8988T (cell line): ENCODE measurements at regions not wholly inside any gene's neighbourhood (a gene's known extent, or its start where the extent isn't known, plus 50 kb on each side); places are given as distances from the start of the nearest gene placed in this dataset.

Experiments
- DNase-seq: peaks from one replicate; pipeline ENCODE4 v3.0.0; 2011

DNA sequence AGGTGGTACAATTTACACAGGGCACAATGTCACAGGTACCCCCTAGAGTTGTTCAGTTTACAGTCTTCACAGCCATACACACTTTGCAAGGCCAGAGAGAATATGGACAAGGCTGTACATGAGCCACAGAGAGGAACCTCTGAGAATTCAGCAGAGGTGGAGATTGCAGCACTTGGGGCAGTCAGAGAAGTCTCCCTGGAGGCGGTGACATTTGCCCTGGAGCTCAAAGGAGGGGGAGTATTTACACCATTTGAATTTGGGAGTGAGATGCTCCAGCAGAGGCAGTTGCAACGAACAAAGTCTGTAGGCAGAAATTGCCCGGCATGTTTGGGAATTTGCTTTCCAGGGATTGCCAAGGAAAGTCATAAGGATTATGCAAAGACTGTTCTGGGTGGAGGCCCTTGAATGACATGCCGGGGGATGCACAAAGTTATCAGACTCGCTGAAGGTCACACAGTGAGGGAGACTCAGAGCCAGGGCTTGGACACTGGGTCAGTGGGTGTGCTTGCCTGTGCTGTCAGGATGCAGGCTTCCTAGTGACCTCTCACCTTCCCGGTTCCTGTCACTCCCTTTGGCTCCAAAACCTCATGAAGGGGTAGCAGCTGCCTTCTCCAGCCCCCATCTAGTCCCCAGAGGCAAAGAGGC lies 160.7 kb upstream of the PCBD1 start:
- DNase-seq: no peak

DNA sequence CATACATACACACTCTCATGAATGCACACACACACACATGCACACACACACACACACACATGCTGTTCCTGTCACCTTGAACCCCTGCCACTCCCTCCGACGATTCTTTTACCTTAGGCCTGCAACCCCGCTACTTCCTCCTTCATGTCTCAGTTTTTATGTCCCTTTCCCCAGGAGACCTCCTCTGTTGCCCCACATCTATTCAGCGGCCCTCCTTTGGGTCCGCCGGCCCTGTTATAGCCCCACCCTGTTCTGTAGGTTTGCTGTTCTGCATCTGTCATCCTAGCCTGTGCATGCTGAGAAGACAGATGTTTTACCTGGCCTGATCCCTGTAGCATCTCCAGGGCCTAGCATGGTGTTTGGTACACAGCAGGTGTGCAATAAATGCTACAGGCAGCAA lies 161.6 kb upstream of the PCBD1 start:
- no peak for DNase-seq

DNA sequence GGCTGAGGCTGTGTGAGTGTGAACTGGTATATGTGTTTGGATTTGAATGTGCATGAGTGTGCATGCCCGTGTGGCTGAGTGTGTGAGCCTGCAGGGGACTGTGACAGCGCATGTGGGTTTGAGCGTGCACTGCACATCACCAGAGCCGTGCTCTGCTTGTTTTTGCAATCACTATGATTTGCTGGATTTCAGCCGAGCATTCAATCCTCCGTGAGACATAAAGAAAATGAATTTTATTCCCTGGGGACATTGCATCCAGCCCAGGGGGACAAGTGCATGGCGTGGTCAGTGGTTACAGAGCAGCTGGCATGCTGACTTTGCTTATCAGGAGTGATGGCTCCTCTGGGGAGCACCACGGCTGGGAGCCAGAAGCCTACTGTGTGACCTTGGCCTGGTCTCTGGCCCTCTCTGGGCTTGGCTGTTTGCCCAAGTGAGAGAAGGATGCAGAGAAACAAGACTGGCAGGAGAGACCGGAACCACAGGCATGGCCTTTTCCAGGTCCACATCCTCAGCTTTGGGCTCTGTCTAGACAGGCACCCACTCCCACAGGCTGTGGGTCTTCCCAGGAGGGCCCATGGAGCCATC lies 160.2 kb upstream of the UNC5B start:
- no peak for DNase-seq

DNA sequence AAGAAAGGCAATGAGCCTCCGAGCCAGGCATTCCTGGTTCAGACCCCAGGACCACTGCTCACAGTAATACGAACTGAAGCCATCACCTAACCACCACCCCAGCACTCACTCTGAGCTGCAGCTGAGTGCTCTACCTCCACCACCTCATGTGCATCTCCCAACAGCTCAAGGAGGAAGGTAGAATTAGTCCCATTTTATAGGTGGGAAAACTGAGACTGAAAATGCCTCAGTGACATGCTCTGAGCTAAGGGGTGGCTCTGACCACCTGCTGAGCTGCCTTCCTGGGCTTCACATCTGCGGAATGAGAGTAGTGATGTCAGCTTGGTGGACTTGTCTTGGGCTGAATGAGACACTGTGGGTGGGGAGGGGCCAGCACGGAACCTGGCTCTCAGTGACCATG lies 159.7 kb upstream of the UNC5B start:
- no peak for DNase-seq

DNA sequence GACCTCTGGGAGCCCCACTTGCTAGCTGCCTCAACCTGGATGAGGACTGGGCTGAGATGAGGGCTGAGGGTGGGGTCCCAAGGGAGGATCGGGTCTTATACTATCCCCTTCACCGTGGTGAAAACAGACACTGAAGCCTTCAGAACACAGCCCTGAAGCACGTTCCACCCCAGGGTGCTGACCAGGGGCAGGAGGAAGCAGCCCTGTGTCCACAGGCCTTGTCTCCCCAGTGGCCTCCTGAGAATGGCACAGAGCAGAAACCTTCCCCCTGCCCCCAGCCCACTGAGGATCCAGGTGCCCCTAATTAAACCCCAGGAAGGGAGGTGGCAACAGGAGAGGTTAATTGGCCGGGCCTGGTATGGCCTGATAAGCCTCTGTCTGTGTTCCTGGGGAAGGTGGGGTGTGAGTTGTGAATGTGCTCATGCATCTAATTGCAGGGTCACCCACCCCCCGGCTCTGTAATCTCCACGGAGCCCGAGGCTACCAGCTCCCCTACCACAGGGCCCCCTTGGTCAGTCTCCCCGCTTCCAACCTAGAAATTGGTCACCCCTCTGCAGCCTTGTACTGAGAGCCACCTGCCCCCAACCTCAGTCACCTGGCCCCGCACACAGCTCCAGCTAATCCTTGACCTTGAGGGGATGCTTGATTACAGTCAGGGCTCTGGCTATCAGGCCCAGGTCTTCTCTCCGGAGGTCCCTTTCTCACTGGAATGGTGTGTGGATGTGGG lies 159.0 kb upstream of the UNC5B start:
- DNase-seq: no peak

DNA sequence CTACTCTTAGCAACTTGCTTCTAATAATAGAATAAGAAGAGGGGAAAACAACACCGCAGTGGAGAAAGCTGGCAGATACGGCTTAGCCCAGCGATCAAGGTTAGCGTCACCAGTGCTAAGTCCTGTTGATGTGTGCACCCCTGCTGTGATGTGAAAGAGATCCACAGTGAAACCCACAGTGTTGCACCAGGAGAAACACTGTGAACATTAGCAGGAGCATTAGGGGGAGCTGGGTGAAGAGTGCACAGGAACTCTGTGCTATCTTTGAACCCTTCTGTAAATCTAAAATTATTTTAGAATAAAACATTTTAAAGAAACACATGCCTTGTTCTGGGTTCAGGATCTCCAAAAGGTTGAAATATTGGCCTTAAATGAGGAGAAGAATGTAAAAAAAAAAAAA lies 154.1 kb upstream of the UNC5B start:
- DNase-seq: no peak

DNA sequence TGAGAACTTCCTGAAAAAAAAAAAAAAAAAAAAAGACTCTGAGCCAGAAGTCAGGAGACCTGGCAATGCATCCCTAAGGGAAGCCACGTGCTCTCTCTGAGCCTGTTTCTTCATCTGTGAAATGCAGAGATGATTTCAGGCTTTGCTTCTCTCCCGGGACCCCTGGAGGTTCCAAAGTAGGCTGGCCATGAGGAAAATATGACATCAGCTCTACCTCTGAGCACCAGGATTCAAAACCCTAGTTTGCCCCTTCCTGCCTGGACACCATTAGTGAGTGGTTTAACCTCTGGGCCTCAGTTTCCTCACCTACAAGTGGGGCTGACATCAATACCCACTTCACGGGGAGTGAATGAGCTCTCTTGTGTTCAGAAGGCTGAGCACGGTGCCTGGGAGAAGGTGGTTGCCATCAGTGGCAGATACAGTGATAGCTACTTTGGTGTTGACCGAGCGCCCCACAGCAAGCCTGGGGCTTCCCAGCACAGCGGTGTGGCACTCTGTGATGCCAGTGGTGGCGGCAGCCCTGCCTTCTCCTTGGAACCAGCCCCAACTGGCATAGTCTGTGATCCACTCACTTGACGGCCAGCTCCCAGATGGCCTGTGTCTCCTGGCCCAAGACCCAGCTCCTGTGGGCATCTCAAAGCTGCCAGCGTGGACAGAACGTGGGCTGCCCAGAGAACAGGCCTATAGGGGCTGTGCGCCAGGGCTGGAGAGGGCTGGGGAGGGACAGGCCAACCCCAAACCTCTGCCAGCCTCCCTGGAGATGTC lies 153.1 kb upstream of the UNC5B start:
- no peak for DNase-seq

DNA sequence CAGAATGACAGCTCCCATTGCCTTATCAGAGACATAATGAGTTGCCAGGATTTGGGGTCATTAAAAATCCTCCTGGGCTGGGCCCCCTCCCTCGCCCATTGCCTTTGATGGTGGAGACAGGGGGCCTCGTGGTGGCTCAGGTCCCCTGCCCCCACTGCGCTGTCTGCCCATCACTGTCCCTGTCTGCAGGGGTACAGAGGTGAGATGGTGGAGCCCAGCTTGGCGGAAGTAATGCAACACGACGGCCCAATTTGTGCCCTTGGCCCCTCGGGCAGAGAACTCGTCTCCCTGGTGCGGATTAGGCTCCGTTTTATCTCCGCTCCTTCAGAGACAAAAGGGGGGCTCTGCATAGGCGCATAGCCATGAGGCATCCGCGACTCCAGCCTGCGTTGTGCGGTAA lies 152.4 kb upstream of the UNC5B start:
- no peak for DNase-seq

DNA sequence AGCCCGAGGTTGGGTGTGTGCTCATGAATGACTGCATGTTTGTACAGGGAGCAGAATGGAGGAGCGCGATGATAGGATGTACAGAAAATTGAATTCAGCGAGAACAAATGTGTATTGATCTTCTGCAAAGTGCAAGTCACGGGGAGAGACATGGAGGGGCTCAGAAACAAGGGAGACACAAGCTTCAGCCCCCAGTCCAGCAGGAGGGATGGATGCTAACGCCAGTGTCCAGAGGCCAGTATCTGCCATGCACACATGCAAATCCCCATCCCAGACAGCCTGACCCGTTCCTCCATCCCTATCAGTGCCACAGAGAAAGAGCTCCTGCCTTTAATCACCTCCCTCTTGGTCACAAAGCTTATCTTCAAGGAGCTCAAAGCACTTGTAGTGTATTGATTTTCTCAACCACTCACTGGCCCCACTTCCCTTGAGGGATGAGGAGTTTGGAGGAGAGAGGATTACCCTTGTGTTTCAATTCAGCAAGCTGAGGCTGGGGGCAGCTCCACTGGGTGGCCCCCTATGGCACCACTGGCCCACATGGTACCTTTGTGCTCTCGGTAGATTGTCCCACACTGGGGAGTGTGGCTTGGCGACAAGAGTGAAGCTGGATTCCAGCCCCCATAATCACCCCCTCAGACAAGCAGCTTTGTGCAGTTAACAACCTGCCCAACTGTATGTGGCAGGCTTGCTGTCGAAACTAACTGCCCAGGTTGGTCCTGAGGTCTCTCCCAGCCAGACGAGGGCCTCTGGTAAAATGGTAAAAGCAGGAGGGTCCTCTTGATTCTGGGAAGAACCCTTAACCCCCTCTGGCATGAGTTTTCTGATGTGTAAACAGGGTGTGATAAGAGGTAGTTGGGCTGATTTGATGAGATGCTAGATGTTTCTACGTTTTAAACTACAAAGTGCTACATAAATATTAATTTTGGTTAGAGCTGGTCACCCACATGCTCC lies 151.6 kb upstream of the UNC5B start:
- no peak for DNase-seq

DNA sequence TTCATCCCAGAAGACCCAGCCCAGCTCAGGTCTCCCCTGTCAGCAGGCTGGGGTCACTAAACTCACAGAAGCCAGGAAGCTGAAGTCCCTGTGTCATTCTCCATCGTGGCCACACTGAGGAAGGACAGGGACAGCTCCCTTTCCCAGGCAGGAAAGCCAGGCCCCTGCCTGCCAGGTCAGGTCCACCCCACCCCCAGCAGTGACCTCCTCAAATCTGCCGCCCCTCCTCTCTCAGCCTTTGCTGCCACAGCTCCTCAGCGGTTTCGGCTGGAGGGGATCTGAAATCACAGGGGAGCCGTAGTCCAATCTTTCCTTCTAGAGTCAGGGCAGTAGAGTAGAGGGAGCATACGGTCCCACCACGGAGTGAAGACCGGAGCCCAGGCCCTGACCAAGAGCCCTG lies 150.9 kb upstream of the UNC5B start:
- no peak for DNase-seq

DNA sequence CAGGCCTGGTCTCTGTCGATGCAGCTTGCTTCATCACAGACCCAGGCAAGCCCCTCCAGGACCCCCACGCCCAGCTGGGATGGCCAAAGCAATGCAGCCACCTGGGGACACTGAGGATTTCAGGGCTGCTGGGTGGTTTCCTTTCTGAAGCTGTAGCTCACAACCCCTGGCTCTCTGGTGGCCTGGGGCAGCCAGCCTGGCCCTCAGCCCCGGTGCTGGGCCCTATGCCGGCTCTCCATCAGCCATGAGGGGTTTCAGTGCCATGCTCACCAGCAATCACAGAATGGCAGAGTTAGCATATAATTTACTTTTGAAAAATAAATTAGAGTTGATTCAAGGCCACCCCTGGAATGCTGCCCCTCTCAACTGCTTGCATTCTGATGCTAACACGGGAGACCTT lies 150.2 kb upstream of the UNC5B start:
- DNase-seq: no peak

DNA sequence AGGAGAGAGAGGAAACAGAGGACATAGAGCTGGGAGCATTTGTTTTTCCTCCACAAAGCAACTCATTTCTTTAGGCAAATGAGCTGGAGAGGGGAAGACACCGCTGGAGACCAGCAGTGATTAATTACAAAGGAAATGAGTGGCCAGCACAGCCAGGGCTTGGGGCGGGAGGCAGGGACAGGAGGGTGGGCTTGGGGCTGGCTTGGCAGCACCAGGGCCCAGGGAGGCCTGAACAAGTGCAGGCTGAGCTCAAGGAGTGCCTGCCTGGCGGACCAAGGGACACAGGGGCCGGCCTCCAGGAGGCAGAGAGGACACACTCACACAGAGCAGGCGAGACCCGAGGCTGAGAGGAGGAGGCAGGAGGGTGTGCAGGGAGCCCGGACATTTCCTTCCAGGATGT lies 149.0 kb upstream of the UNC5B start:
- no peak for DNase-seq

DNA sequence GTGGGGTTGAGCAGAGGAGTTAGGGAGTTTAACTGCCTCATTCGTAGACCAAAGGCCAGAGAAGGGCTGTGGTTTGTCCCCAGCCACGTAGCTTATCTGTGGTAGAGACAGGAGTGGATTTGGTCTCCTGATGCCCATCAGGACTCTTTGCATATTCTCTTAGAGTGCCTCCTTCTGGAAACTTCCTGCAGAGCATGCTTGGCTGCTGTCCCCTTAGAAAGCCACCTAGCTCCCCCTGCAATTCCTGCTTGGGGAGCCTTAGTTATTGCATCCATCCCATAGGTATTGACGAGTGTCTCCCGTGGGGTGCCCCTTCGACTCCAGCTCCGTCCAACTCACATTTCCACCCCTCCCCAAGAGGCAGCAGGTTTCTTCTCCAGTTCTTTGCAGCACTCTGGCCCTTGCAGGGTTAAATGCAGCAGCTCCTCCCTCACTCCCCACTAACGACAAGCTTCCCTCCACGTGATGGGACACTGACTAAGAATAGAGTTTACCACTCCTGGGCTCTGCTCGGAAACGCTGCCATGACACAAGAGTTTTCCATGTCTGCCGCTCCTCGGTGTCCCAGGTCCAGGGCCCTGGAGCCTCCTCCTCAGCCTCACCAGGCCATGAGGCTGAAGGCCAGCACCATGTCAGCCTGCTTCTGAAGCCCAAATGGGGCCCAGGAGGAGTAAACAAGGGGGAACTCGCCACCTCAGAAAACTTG lies 147.8 kb upstream of the UNC5B start:
- no peak for DNase-seq

DNA sequence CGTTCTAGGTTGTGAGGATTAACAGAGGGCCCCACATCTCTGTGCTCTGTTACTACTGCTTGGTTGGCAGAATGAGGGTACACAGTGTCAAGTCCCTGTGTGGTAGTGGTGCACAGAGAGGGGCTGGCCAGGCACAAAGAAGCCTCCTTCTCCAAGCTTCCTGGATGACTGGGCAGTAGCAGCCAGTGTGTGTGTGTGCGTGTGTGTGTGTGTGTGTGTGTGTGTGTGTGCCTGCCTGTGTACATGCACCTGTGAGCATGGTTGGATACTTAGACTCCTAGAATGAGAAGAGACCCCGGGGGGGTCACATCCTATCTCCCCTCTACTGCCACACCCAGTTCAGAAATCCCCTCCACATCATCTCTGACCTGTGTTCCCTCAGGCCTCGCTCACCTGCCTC lies 146.7 kb upstream of the UNC5B start:
- no peak for DNase-seq

DNA sequence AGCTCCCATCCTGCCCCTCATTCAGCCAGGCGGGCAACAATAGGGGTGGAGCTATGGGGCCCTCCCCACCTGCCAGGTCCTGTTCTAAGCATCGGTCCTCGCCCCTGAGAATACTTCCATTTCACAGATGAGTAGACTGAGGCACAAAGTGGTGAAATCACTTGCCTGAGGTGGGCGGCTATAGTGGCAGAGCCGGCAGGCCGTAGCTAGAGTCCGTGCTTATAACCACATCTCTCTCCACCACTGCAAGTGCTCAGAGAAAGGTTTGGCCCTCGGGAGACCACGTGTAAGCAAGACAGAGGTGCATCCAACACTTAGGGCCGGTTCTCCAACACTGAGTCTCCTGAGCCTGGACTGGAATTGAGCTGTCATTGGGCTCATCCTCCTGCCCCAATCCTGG lies 145.8 kb upstream of the UNC5B start:
- DNase-seq: no peak

DNA sequence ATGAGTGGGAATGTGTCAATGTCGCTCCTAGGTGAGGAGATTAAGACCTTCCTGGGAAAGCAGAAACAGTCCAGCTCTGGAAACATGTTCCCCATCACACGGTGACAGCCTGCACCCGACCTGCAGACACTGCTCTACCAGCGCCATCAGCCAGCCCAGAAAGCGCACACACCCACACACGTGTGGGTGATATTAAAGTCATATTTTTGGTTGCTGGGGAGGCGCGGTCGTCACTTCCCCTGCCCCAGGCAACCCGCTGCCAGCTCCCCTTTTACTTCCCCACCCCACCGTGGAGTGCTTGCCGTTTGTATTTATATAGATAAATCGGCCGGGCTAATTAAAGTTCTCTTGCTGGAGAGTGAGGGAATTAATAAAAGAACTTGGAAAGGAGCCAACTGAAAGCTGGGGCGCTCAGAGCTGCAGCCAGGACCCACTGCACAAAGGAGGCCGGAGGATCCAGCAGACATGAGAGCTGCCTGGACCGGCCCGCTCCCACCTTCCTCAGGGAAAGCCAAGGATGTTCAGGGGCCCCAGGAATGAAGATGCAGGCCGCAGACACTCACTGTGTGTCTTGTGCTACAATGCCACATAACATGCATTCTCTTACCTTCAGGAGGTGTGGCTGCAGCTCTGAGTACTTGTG lies 145.2 kb upstream of the UNC5B start:
- DNase-seq: no peak

DNA sequence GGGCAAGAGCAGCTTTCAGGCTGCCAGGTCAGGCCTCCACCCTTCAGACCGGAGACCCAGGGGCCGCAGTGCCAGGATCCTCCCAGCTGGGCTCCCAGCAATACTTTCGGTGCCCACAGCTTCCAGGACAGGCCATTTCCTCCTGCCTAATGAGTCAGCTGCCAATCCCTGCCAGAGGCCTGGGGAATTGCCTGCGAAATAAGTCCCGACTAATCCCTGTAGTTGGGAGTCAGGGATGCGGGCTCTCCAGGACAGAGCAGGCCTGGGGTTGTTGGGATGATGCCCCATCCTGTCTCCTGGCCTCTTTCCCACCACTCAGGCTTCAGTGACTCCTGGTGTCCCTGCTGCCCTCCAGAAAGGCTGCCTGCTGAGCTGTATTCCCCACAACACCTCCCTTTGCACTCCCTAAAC lies 143.5 kb upstream of the UNC5B start:
- DNase-seq: peak; percentile 49

DNA sequence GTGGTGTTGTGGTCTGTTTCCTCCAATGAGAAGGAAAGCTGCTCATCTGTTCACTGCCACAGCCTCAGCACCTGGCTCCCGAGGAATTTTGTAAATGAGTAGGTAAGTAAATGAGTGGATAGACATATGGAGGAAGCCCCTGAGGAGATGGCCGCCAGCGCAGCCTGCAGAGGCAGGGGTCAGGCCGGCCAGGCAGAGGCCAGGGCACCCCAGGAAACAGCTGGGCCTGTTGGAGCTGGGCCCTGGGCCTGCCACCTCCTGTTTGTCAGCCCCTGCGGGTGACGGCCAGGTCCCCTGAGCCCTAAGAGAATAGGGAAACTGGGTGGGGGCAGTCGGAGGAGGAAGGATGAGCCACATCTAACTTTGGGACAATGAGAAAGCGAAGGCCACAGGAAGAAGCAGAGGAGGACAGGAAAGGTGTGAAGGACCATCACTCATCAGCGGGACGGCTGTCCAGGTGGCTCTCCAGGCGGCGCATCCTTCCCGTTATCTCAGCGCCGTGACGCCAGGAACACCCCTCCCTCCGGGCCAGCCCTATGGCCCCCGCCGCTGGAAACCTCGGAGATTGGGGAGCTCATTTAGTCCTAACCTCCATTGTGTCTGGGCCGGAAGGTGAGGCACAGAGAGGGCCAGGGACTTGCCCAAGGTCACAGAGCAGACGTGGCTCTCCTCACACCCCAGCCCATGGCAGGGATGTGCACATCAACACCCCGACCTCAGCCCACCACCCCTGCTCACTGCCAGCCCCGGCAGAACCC lies 142.3 kb upstream of the UNC5B start:
- DNase-seq: no peak

DNA sequence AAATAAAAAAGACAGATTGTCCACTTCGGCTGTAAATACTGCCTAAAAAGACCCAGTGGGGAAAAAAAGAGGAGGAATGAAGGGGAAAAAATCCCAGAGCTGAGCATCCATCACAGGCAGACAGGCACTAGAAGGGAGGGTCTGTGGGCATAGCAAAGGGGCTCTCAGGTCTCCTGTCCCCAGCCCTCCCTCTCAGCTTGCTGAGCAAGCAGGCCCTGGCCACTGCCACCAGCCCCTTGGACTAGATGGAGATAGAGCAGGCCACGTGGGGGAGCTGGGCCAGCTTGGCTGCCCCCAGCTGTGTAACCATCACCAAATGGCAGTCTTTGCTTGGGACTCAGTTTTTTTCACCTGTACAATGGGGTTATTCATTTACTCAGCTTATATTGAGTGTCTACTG lies 141.6 kb upstream of the UNC5B start:
- DNase-seq: no peak

DNA sequence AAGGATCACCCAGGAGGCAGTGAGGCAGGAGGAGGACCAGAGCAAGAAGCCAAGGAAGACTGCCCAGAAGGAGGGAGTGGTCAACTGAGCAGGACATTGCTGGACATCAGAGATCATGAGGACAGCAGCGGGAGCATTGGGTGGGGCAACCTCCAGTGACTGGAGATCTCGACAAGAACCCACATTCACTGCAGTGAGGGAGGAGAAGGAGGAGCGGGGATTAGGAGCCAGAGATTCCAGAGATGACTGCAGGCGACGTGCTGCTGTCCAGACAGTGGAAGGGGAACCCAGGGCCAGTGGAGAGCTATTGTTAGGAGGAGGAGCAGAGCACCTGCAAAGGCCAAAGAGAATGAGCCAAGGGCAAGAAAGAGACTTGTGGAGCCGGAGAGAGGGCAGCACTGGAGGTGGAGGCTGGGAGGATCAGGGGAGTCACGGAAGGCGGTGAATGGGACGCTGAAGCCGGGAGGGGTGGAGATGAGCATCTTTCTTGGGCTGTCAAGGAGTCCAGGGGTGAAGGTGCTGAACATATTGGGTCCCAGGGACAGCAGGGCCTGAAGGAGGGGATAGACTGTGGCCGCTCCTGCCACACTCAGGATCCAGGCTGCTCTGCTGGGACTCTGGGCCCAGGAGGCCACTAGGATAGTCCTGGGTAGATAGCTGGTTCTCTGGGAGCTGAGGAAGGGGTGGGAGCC lies 140.1 kb upstream of the UNC5B start:
- no peak for DNase-seq
